Astrocyte of the spinal cord (primary cell): ENCODE measurements at regions not wholly inside any gene's neighbourhood (a gene's known extent, or its start where the extent isn't known, plus 50 kb on each side); places are given as distances from the start of the nearest gene placed in this dataset.
"Not testable (repeated sequence)": the region's sequence is repeated elsewhere in the genome, so short reads cannot be mapped to it uniquely, and the experiment has no call there.

Experiments
- DNase-seq: peaks from one replicate; pipeline ENCODE4 v3.0.0; 2011; ENCODE audit warnings: low read depth, low spot score
- H3K4me3 ChIP-seq: 2 replicates; pipeline ENCODE4 v1.5.1; 2011; ENCODE audit warnings: low read depth, mild to moderate bottlenecking, low read length, moderate library complexity
- in situ Hi-C: cut with HindIII; loops from 2 replicates; pipeline ENCODE4 v1.10.0; 2017; ENCODE audit warnings: low sequenced_read_pairs
- TF ChIP-seq, protein P1 (sequence below): IDR thresholded peaks from 2 replicates; pipeline ENCODE4 v1.5.1; 2012; ENCODE audit warnings: low read depth, mild to moderate bottlenecking, low read length, inconsistent platforms

DNA sequence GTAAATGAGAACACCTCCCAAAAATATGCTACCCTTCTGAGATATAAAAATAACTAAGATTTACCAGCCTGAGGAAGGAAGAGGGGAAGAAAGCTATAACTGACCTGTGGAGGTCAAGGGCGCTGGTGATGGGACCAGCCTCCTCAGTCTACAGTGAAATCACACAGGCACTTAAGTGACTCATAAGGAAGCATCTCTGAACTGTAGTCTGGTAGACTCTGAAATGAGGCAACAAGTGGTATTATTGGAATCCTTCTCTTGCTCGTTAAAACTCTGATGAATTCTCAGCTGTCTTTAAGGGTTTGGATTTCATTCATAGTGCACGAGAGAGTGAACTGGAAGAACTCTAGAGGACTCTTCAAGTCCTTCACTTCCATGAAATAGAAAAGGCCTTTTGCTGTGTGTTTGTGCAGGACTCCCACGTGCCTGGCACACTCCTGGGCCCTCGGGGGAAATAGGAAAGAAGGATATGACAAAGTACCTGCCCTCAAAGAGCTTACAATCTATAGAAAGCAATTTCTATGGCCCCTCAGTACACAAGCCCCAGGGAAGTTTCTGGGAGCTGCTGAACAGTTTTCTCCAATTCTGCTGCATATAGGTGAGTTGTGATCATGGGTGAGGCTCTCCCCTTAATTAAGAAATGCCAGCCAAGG, 231.8 kb upstream of the RREB1 start:
- no peak overlapping the region for H3K4me3 ChIP-seq
- DNase-seq = peak; percentile 55
- in situ Hi-C loops = no loop called here
- TF ChIP-seq, protein P1, sequence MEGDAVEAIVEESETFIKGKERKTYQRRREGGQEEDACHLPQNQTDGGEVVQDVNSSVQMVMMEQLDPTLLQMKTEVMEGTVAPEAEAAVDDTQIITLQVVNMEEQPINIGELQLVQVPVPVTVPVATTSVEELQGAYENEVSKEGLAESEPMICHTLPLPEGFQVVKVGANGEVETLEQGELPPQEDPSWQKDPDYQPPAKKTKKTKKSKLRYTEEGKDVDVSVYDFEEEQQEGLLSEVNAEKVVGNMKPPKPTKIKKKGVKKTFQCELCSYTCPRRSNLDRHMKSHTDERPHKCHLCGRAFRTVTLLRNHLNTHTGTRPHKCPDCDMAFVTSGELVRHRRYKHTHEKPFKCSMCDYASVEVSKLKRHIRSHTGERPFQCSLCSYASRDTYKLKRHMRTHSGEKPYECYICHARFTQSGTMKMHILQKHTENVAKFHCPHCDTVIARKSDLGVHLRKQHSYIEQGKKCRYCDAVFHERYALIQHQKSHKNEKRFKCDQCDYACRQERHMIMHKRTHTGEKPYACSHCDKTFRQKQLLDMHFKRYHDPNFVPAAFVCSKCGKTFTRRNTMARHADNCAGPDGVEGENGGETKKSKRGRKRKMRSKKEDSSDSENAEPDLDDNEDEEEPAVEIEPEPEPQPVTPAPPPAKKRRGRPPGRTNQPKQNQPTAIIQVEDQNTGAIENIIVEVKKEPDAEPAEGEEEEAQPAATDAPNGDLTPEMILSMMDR = no peak

DNA sequence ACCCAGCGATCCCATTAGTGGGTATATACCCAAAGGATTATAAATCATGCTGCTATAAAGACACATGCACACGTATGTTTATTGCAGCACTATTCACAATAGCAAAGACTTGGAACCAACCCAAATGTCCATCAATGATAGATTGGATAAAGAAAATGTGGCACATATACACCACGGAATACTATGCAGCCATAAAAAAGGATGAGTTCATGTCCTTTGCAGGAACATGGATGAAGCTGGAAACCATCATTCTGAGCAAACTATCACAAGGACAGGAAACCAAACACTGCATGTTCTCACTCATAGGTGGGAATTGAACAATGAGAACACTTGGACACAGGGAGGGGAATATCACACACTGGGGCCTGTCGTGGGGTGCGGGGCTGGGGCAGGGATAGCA, 230.0 kb upstream of the RREB1 start:
- not testable (repeated sequence) for DNase-seq

DNA sequence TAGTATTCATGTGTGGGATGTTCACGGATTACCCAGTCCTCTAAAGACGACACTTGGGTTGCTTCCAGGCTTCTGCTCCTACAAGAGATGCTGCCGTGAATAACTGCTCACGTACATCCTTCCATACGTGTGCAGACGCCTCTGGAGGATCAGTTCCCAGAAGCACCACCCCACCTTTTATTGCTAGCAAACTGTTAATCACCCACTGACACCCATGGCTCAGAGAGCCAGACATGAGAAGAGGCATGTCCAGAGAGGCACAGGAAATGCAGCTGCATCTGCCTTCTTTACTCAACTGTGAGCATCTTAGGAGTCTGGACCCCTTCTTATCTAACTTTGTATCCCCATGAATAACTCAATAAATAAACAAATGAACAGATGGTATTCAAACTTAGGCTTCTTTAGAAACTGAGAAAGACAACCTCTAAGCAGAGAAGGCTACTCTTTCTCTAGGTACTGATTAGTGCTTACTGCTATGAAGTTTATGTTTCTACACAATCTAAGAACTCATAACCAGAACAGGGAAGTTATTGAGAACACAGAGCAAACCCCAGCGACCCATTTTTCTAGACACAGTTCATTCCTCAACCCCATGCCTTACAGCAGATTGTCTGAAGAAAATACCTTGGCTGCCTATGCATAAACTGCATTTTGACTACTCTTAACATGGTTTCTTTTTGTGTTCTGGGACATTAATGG, 228.7 kb upstream of the RREB1 start:
- TF ChIP-seq, protein P1 = no peak
- H3K4me3 ChIP-seq = no peak overlapping the region
- DNase-seq = no peak
- in situ Hi-C loops = no loop called here

More for the DNA sequence above, 230.0 kb upstream of the RREB1 start:
- H3K4me3 ChIP-seq, in situ Hi-C loops: not testable (repeated sequence)

DNA sequence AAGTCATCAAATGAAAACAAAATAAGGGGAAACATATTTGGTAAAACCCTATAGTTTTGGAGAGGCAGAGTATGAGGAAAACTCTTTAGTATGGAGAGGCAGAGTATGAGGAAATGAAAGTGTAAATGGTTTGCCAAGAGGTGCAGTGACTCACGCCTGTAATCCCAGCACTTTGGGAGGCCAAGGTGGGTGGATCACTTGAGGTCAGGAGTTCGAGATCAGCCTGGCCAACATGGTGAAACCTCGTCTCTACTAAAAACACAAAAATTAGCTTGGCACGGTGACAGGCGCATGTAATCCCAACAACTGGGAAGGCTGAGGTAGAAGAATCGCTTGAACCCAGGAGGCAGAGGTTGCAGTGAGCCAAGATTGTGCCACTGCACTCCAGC, 228.2 kb upstream of the RREB1 start:
- in situ Hi-C loops = not testable (repeated sequence)

DNA sequence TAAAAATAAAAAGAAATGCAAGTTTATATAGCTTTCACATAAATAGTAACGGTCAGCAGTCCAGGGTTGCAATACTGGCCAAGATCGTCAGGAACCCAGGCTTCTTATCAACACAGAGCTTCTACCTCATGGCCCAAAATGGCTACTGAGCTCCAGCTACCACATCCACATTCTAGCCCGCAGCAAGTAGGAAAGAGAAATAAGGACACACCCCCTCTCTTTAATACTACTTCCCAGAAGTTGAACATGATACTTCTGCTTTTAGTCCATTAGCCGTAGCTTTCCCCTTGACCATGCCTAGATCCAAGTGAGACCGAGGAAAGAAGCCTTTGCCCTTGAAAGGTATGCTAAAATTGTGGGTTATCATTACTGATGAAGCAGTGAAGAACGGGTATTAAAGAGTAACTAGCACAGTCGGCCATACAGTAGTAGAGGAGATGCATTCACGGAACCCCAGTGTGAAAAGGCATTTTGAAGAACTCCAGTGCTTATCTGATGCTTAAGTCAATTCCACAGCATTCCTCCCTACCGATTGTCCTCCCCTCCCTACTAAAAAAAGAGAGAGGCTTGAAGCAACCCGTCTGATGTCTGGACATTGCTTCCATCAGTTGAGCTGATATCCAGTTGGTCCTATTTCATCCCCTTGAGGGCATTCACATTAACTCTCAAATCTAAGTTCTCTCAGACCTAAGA, 226.9 kb upstream of the RREB1 start:
- no peak overlapping the region for H3K4me3 ChIP-seq
- no peak for DNase-seq
- TF ChIP-seq, protein P1 = no peak
- in situ Hi-C loops = no loop called here

More for the DNA sequence above, 228.2 kb upstream of the RREB1 start:
- H3K4me3 ChIP-seq, DNase-seq: not testable (repeated sequence)

DNA sequence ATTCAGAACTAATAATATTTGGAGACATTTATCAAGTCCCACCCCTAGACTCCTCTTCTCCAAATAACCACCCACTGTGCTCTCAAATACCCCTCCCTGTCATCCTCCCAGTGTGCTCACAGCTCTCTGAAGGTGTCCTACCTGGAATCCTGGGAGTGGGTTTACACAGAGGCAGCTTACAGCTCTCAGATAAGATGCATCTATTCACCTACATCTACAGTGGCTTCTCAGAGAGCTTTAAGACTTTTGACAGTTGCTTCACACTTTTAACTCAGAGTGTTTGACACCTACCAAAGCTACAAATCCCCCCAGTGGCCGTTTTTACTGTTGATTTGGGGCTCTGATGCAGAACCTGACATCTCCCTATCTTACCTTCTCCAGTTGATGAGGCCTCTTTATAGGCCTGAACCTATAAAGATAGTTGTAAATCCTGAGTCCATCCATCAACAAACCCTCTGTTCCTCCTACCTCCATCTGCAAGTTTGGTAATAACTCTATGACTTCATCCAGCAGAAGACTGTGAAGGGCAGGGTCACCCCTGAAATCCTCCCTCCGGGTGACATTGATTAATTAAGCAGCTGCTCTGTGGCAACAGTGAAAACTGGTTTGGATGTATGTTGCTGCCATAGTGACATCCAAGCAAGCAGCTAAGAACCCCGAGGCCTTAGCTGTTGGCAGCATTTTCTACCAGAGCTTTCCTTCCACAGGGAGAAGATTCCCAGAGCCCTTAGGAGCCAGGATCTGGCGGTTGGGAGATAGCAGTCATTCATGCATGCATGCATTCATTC, 226.1 kb upstream of the RREB1 start:
- H3K4me3 ChIP-seq = no peak overlapping the region
- DNase-seq = no peak
- in situ Hi-C loops = no loop called here
- TF ChIP-seq, protein P1 = no peak

DNA sequence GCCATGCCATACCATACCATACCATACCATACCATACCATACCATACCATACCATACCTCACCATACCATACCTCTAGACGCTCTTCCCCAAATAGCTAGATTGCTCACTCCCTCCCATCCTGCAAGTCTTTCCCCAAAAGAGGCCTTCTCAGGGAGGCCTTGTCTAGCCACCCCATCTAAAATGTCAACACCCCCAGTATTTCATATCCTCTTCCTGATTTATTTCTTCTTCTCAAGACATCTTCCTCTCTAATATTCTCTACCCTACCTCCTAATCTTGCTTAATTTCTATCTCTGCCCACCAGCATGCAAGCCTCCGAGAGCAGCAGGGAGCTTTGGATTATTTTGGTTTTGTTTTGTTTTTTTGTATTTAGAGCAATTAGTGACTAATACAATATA, 225.2 kb upstream of the RREB1 start:
- no peak for DNase-seq
- TF ChIP-seq, protein P1 = no peak
- no peak overlapping the region for H3K4me3 ChIP-seq
- in situ Hi-C loops = no loop called here
